ENCODE measurements at regions not wholly inside any gene's neighbourhood (a gene's known extent, or its start where the extent isn't known, plus 50 kb on each side); places are given as distances from the start of the nearest gene placed in this dataset.

GRCh38 chr9:88221105-88221504, 82.8 kb upstream of the SPATA31C2 start:
- TF ChIP-seq CTCF (IDR thresholded peaks at IDR 0.05), result no peak
- Histone ChIP-seq H3K27ac (no peak overlapping the region), H3K27me3 (no peaks in the 10 kb centered on the region), H3K4me1 (ENCODE audit: control insufficient read depth in 1 of 2, insufficient read depth in 1 of 2, low read depth in 1 of 2, low read length in 1 of 2) (no peaks in the 10 kb centered on the region), H3K4me3 (ENCODE audit: low read depth in 1 of 2, low read length in 1 of 2) (no peak overlapping the region), H3K9me3 (no peaks in the 10 kb centered on the region), H3K36me3 (no peaks in the 10 kb centered on the region)

- Histone ChIP-seq H3K4me3 (ENCODE audit: low read depth in 1 of 2, low read length in 1 of 2) (no peak overlapping the region), H3K4me1 (ENCODE audit: control insufficient read depth in 1 of 2, insufficient read depth in 1 of 2, low read depth in 1 of 2, low read length in 1 of 2) (no peaks in the 10 kb centered on the region), H3K27me3 (no peaks in the 10 kb centered on the region), H3K9me3 (no peaks in the 10 kb centered on the region), H3K36me3 (no peaks in the 10 kb centered on the region), H3K27ac (no peak overlapping the region)
- no peak for TF ChIP-seq CTCF (IDR thresholded peaks at IDR 0.05)
Observed at GRCh38 chr9:88220652-88221051, 82.4 kb upstream of the SPATA31C2 start.

GRCh38 chr9:88219601-88220000, 81.3 kb upstream of the SPATA31C2 start:
- no peak overlapping the region for H3K4me3 ChIP-seq (ENCODE audit: low read depth in 1 of 2, low read length in 1 of 2)
- no peaks in the 10 kb centered on the region for H3K4me1 ChIP-seq (ENCODE audit: control insufficient read depth in 1 of 2, insufficient read depth in 1 of 2, low read depth in 1 of 2, low read length in 1 of 2)
- no peak overlapping the region for H3K27ac ChIP-seq
- TF ChIP-seq CTCF (IDR thresholded peaks at IDR 0.05), result no peak
- no peaks in the 10 kb centered on the region for H3K9me3 ChIP-seq
- no peaks in the 10 kb centered on the region for H3K27me3 ChIP-seq
- no peaks in the 10 kb centered on the region for H3K36me3 ChIP-seq

- no peak overlapping the region for H3K27ac ChIP-seq
- H3K36me3 ChIP-seq, result no peaks in the 10 kb centered on the region
- no peaks in the 10 kb centered on the region for H3K9me3 ChIP-seq
- H3K4me3 ChIP-seq (ENCODE audit: low read depth in 1 of 2, low read length in 1 of 2), result no peak overlapping the region
- TF ChIP-seq CTCF (IDR thresholded peaks at IDR 0.05), result no peak
- H3K4me1 ChIP-seq (ENCODE audit: control insufficient read depth in 1 of 2, insufficient read depth in 1 of 2, low read depth in 1 of 2, low read length in 1 of 2), result no peaks in the 10 kb centered on the region
- H3K27me3 ChIP-seq, result no peaks in the 10 kb centered on the region
Observed at GRCh38 chr9:88218726-88219125, 80.5 kb upstream of the SPATA31C2 start.

- Histone ChIP-seq H3K4me1 (ENCODE audit: control insufficient read depth in 1 of 2, insufficient read depth in 1 of 2, low read depth in 1 of 2, low read length in 1 of 2) (no peaks in the 10 kb centered on the region), H3K9me3 (no peaks in the 10 kb centered on the region), H3K4me3 (ENCODE audit: low read depth in 1 of 2, low read length in 1 of 2) (no peak overlapping the region), H3K27me3 (no peaks in the 10 kb centered on the region), H3K27ac (no peak overlapping the region), H3K36me3 (no peaks in the 10 kb centered on the region)
- no peak for TF ChIP-seq CTCF (IDR thresholded peaks at IDR 0.05)
Observed at GRCh38 chr9:88216126-88216995, 78.1 kb upstream of the SPATA31C2 start.
